GM12878 (cell line): ENCODE measurements at regions not wholly inside any gene's neighbourhood (a gene's known extent, or its start where the extent isn't known, plus 50 kb on each side); places are given as distances from the start of the nearest gene placed in this dataset.

Experiments used
- CTCF ChIP-seq, 3 experiments: IDR thresholded peaks in 2 of 3; conservative IDR thresholded peaks in 1 of 3; 2 replicates each; pipeline ENCODE4 v1.5.1; 2011; ENCODE audit warnings: low read depth in 3 of 3, low read length in 3 of 3, mild to moderate bottlenecking in 3 of 3, control low read depth in 2 of 3, moderate library complexity in 2 of 3, inconsistent platforms in 1 of 3, mixed read lengths in 1 of 3; ENCODE audit not compliant: control insufficient read depth in 2 of 3, insufficient read depth in 1 of 3; ENCODE audit errors: extremely low read depth in 1 of 3
- GABPA ChIP-seq: IDR thresholded peaks from 2 replicates; pipeline ENCODE4 v1.6.1; 2014; ENCODE audit warnings: antibody characterized with exemption, low read depth, mild to moderate bottlenecking, inconsistent platforms
- MAX ChIP-seq: IDR thresholded peaks from 2 replicates; pipeline ENCODE4 v1.6.1; 2012; ENCODE audit warnings: low read depth, low read length, improper control_type of control experiment
- MXI1 ChIP-seq: fragments of 150-350 bp; IDR thresholded peaks from 2 replicates; pipeline ENCODE4 v1.6.1; 2011; ENCODE audit warnings: low read depth, mild to moderate bottlenecking, inconsistent platforms, low read length, improper control_type of control experiment
- MYC ChIP-seq: IDR thresholded peaks from 2 replicates; pipeline ENCODE4 v1.6.1; 2011; ENCODE audit warnings: mild to moderate bottlenecking, low read length, moderate library complexity, inconsistent platforms; ENCODE audit not compliant: insufficient read depth, insufficient replicate concordance, insufficient read length, severe bottlenecking
- POLR2A ChIP-seq: IDR thresholded peaks from 2 replicates; pipeline ENCODE4 v1.6.1; 2011; ENCODE audit warnings: low read depth, mild to moderate bottlenecking, low read length
- POLR2AphosphoS5 ChIP-seq: IDR thresholded peaks from 2 replicates; pipeline ENCODE4 v1.6.1; 2011; ENCODE audit warnings: mild to moderate bottlenecking, low read length, inconsistent platforms
- SKIL ChIP-seq: fragments of 450-650 bp; IDR thresholded peaks from 2 replicates; pipeline ENCODE4 v1.6.1; 2017; ENCODE audit warnings: mild to moderate bottlenecking, low read depth, inconsistent platforms; ENCODE audit not compliant: poor library complexity, severe bottlenecking
- STAT3 ChIP-seq: IDR thresholded peaks from 2 replicates; pipeline ENCODE4 v1.6.1; 2011; ENCODE audit warnings: low read depth, low read length, improper control_type of control experiment
- YY1 ChIP-seq: IDR thresholded peaks from 2 replicates; pipeline ENCODE4 v1.6.1; 2011; ENCODE audit warnings: low read depth, mild to moderate bottlenecking, low read length

- TF ChIP-seq POLR2AphosphoS5 (no peak), SKIL (no peak), POLR2A (no peak), STAT3 (no peak), MXI1 (no peak), MYC (no peak), MAX (no peak), CTCF (IDR thresholded peaks at IDR 0.05 in 2 of 3, conservative IDR thresholded peaks at IDR 0.05 in 1 of 3; ENCODE audit: control insufficient read depth in 2 of 3, extremely low read depth in 1 of 3, insufficient read depth in 1 of 3, low read depth in 3 of 3, low read length in 3 of 3) (no peak), GABPA (no peak), YY1 (no peak)
These were observed 122.2 kb upstream of the SLC24A5 start for GRCh38 chr15:47998619-47999019.
